H1 (cell line): ENCODE measurements at regions not wholly inside any gene's neighbourhood (a gene's known extent, or its start where the extent isn't known, plus 50 kb on each side); places are given as distances from the start of the nearest gene placed in this dataset.
A peak's percentile ranks its signal among the peaks of the same experiment; 100 is the strongest.

Source experiments
- CTCF ChIA-PET: fragments of 300-600 bp; sonication (Branson Sonifier 250); formaldehyde crosslinking; loops from one replicate; lab custom pipeline; 2021; ENCODE audit not compliant: partially characterized antibody; lab: Charles Lee
- POLR2A ChIA-PET: fragments of 300-600 bp; sonication (Branson Sonifier 250); formaldehyde crosslinking; loops from one replicate; lab custom pipeline; 2021; ENCODE audit warnings: inconsistent platforms; ENCODE audit not compliant: partially characterized antibody; lab: Charles Lee
- DNase-seq, 2 experiments: peaks; one replicate each; pipeline versions ENCODE4 v3.0.0 to v3.0.0-alpha.2; 2010 to 2022; ENCODE audit warnings: low spot score in 2 of 2, low read depth in 1 of 2, mixed read lengths in 1 of 2
- FAIRE-seq: peaks from 2 replicates; lab custom pipeline; 2011; peaks lifted over from hg19 to GRCh38; lab: Jason Lieb, UNC
- H2AFZ ChIP-seq: 2 replicates; pipeline ENCODE4 v1.8.1; 2012; ENCODE audit warnings: low read length, inconsistent platforms
- H2AK5ac ChIP-seq: 2 replicates; pipeline ENCODE4 v1.6.1; 2013; ENCODE audit warnings: low read depth, low read length
- H2BK120ac ChIP-seq: replicated peaks from 2 replicates; pipeline ENCODE3; 2013; ENCODE audit warnings: low read depth, low read length, inconsistent platforms
- H2BK12ac ChIP-seq: 2 replicates; pipeline ENCODE4 v1.6.1; 2013; ENCODE audit warnings: low read depth, low read length
- H2BK15ac ChIP-seq: 2 replicates; pipeline ENCODE4 v1.6.1; 2013; ENCODE audit warnings: low read length
- H2BK20ac ChIP-seq: 2 replicates; pipeline ENCODE4 v1.6.1; 2013; ENCODE audit warnings: low read length
- H2BK5ac ChIP-seq: 2 replicates; pipeline ENCODE4 v1.6.1; 2013; ENCODE audit warnings: low read depth, low read length
- H3K14ac ChIP-seq: 2 replicates; pipeline ENCODE4 v1.6.1; 2013; ENCODE audit warnings: inconsistent platforms; ENCODE audit not compliant: insufficient read length
- H3K18ac ChIP-seq: 2 replicates; pipeline ENCODE4 v1.6.1; 2013; ENCODE audit warnings: low read length; ENCODE audit errors: extremely low read depth
- H3K23ac ChIP-seq: 2 replicates; pipeline ENCODE4 v1.6.1; 2013; ENCODE audit warnings: inconsistent platforms; ENCODE audit not compliant: insufficient read length
- H3K23me2 ChIP-seq: 2 replicates; pipeline ENCODE4 v1.6.1; 2013; ENCODE audit warnings: low read depth, low read length
- H3K27ac ChIP-seq: 2 replicates; pipeline ENCODE4 v1.6.1; 2011; ENCODE audit warnings: low read depth, low read length, inconsistent platforms
- H3K27me3 ChIP-seq, 4 experiments: replicated peaks in 1 of 4; 1 replicate in 1 of 4; 2 replicates in 3 of 4; pipeline versions ENCODE4 v1.6.1 to v1.8.1; 2011 to 2013; ENCODE audit warnings: low read length in 3 of 4, mild to moderate bottlenecking in 3 of 4, inconsistent platforms in 2 of 4, mixed read lengths in 2 of 4, moderate library complexity in 1 of 4; ENCODE audit not compliant: control insufficient read depth in 3 of 4, insufficient read depth in 3 of 4; ENCODE audit errors: extremely low read depth in 1 of 4
- H3K36me3 ChIP-seq, 4 experiments: 2 replicates each; pipeline versions ENCODE4 v1.6.1 to v1.8.1; 2011 to 2013; ENCODE audit warnings: mild to moderate bottlenecking in 4 of 4, low read length in 3 of 4, moderate library complexity in 2 of 4, control low read depth in 1 of 4, inconsistent platforms in 1 of 4; ENCODE audit not compliant: insufficient read depth in 4 of 4, control insufficient read depth in 2 of 4
- H3K4ac ChIP-seq: replicated peaks from 2 replicates; pipeline ENCODE3; 2013; ENCODE audit warnings: low read length, low read depth, mixed read lengths, inconsistent platforms; ENCODE audit not compliant: insufficient read length
- H3K4me1 ChIP-seq, 4 experiments: replicated peaks in 1 of 4; 1 replicate in 1 of 4; 2 replicates in 3 of 4; pipeline versions ENCODE4 v1.6.1 to v1.8.1; 2011 to 2013; ENCODE audit warnings: low read length in 3 of 4, inconsistent platforms in 2 of 4, mixed read lengths in 1 of 4; ENCODE audit not compliant: insufficient read depth in 4 of 4, control insufficient read depth in 3 of 4
- H3K4me2 ChIP-seq, 2 experiments: 2 replicates each; pipeline versions ENCODE4 v1.6.1 to v1.8.1; 2011 to 2013; ENCODE audit warnings: low read depth in 2 of 2, low read length in 2 of 2, control low read depth in 1 of 2, inconsistent platforms in 1 of 2, mild to moderate bottlenecking in 1 of 2; ENCODE audit not compliant: insufficient read depth in 1 of 2
- H3K4me3 ChIP-seq, 4 experiments: fragments of 200-600, 300-600 bp in 1 of 4; sonication (generic), shearing (Covaris generic), sonication (Bioruptor Twin) in 1 of 4; 2 replicates each; pipeline versions ENCODE4 v1.5.1 to v1.8.1; 2011 to 2016; ENCODE audit warnings: low read length in 4 of 4, low read depth in 3 of 4, control low read depth in 2 of 4, inconsistent platforms in 2 of 4, mild to moderate bottlenecking in 2 of 4, mixed read lengths in 1 of 4, moderate library complexity in 1 of 4; ENCODE audit not compliant: insufficient read depth in 2 of 4; ENCODE audit errors: extremely low read depth in 1 of 4
- H3K56ac ChIP-seq: replicated peaks from 2 replicates; pipeline ENCODE3; 2013; ENCODE audit warnings: low read depth, mild to moderate bottlenecking, mixed read lengths, low read length, inconsistent platforms; ENCODE audit not compliant: insufficient read length
- H3K79me1 ChIP-seq: 2 replicates; pipeline ENCODE4 v1.6.1; 2013; ENCODE audit warnings: low read depth, low read length, control low read depth
- H3K79me2 ChIP-seq, 2 experiments: 2 replicates each; pipeline versions ENCODE4 v1.6.1 to v1.8.1; 2012 to 2013; ENCODE audit warnings: low read length in 2 of 2, mild to moderate bottlenecking in 2 of 2, inconsistent platforms in 1 of 2; ENCODE audit not compliant: insufficient read depth in 2 of 2, control insufficient read depth in 1 of 2
- H3K9ac ChIP-seq, 4 experiments: replicated peaks in 1 of 4; 1 replicate in 1 of 4; 2 replicates in 3 of 4; pipeline versions ENCODE4 v1.6.1 to v1.8.1; 2011 to 2013; ENCODE audit warnings: low read depth in 3 of 4, low read length in 3 of 4, control low read depth in 2 of 4, mild to moderate bottlenecking in 2 of 4, moderate library complexity in 2 of 4, inconsistent platforms in 1 of 4; ENCODE audit errors: extremely low read depth in 1 of 4
- H3K9me3 ChIP-seq, 2 experiments: 2 replicates each; pipeline versions ENCODE4 v1.6.1 to v1.8.1; 2012 to 2013; ENCODE audit warnings: mild to moderate bottlenecking in 2 of 2, moderate library complexity in 2 of 2, control low read depth in 1 of 2, inconsistent platforms in 1 of 2, low read depth in 1 of 2, low read length in 1 of 2, mixed read lengths in 1 of 2; ENCODE audit not compliant: insufficient read depth in 2 of 2
- H4K20me1 ChIP-seq, 2 experiments: replicated peaks in 1 of 2; 2 replicates each; pipeline versions ENCODE3 to v1.8.1; 2011 to 2013; ENCODE audit warnings: inconsistent platforms in 2 of 2, low read length in 2 of 2, mild to moderate bottlenecking in 1 of 2; ENCODE audit not compliant: insufficient read depth in 2 of 2, control insufficient read depth in 1 of 2
- H4K5ac ChIP-seq: 2 replicates; pipeline ENCODE4 v1.6.1; 2013; ENCODE audit warnings: low read length, low read depth, mixed read lengths, inconsistent platforms; ENCODE audit not compliant: insufficient read length
- H4K8ac ChIP-seq: 2 replicates; pipeline ENCODE4 v1.8.0; 2013; ENCODE audit warnings: mild to moderate bottlenecking, moderate library complexity, low read length, inconsistent platforms; ENCODE audit not compliant: insufficient read depth; ENCODE audit errors: extremely low read depth
- H4K91ac ChIP-seq: replicated peaks from 2 replicates; pipeline ENCODE3; 2013; ENCODE audit warnings: low read length, mixed read lengths, inconsistent platforms; ENCODE audit not compliant: insufficient read length
- SAP30 ChIP-seq: fragments of 300-600 bp; sonication (generic); IDR thresholded peaks from 2 replicates; pipeline ENCODE4 v1.7.1; 2012; ENCODE audit warnings: low read length, moderate library complexity, mild to moderate bottlenecking, inconsistent platforms; ENCODE audit not compliant: insufficient read depth, insufficient replicate concordance
- WGBS, 2 experiments: shearing (Covaris generic) in 1 of 2; methylation state at CpG; one replicate each; pipeline versions ENCODE4 v1.1.6 to v1.1.7; 2013 to 2015; ENCODE audit warnings: low lambda C conversion rate in 2 of 2, mixed read lengths in 2 of 2, inconsistent platforms in 1 of 2, low coverage in 1 of 2, missing lambda C conversion rate in 1 of 2; ENCODE audit not compliant: insufficient replicate concordance in 2 of 2, insufficient coverage in 1 of 2, insufficient read length in 1 of 2; ENCODE audit errors: extremely low coverage in 1 of 2, missing lambda C conversion rate in 1 of 2; 5-methylcytosine and 5-hydroxymethylcytosine counted together

DNA sequence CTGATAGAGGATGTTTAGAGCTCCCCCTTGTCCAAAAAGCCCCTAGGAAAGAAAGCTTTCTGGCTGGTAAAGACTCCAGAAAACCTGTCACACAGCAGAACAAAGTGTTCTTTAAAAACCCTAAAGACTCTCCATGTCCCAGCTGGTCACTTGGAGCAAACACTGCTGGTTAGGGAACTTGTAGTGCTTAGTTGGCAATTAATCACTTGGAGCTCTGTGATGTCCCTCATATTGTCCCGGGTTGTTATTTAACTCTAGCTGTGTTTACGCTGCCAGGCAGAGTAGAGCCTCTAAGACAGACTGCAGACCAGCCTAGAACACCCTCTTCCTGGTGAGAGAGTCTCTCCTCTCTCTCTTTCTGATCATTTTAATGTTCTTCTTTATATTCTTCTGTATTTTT lies 267.3 kb downstream of the BCOR start:
- Histone ChIP-seq H4K5ac (no peak overlapping the region), H3K4me1 (no peaks in the 10 kb centered on the region; a peak in 2 of 7 replicates), H3K18ac (no peak overlapping the region), H2BK12ac (no peak overlapping the region), H3K27me3 (peaks cover 0 to 2% (median under 1%) of the 10 kb centered on the region in 4 experiments; a peak in 1 of 7 replicates), H2AK5ac (no peak overlapping the region), H3K79me2 (no peaks in the 10 kb centered on the region), H2BK5ac (no peak overlapping the region), H3K36me3 (no peaks in the 10 kb centered on the region), H2BK20ac (no peak overlapping the region), H3K4ac (no peak overlapping the region), H3K23me2 (no peaks in the 10 kb centered on the region), H4K8ac (no peak overlapping the region), H3K79me1 (no peaks in the 10 kb centered on the region), H2BK15ac (no peak overlapping the region), H3K23ac (no peak overlapping the region), H3K27ac (no peak overlapping the region), H2BK120ac (no peak overlapping the region), H3K56ac (no peak overlapping the region), H2AFZ (no peak overlapping the region), H4K91ac (no peak overlapping the region), H4K20me1 (no peaks in the 10 kb centered on the region), H3K14ac (no peak overlapping the region), H3K4me2 (no peak overlapping the region), H3K9ac (no peak overlapping the region), H3K4me3 (no peak overlapping the region), H3K9me3 (no peaks in the 10 kb centered on the region)
- ChIA-PET POLR2A (interaction anchor here (1.5 kb wide), 1 partner anchor 77 kb away, joined by 3 read pairs; no protein-coding TSS in a partner anchor), CTCF (interaction anchor here (5.5 kb wide), 1 partner anchor 9 kb away, joined by 28 read pairs; no protein-coding TSS in a partner anchor)
- TF ChIP-seq SAP30: no peak
- no peak for DNase-seq
- 88% methylated on average over 2 of the region's 2 CpGs; no CpG with 5 or more reads in 1 of the 2 experiments for WGBS, 2 experiments
- peak; percentile 24 for FAIRE-seq
